Thyroid gland (tissue), 4 donors: ENCODE measurements at regions not wholly inside any gene's neighbourhood (a gene's known extent, or its start where the extent isn't known, plus 50 kb on each side); places are given as distances from the start of the nearest gene placed in this dataset.
"Not testable (repeated sequence)": the region's sequence is repeated elsewhere in the genome, so short reads cannot be mapped to it uniquely, and the experiment has no call there.

Experiments
- DNase-seq, 2 donors: peaks; one replicate each; pipeline ENCODE4 v3.0.0-alpha.2; 2019
- H3K27ac ChIP-seq, 3 donors: fragments of 200-600 bp; sonication (generic); 1 replicate in 2 of 3; 2 replicates in 1 of 3; pipeline ENCODE4 v1.5.1; 2016 to 2019; ENCODE audit warnings: mild to moderate bottlenecking in 1 of 3, moderate library complexity in 1 of 3
- H3K27me3 ChIP-seq: fragments of 200-600 bp; sonication (generic); one replicate; pipeline ENCODE4 v1.5.1; 2019
- H3K36me3 ChIP-seq, 2 donors: fragments of 200-600 bp; sonication (generic); one replicate each; pipeline ENCODE4 v1.5.1; 2016 to 2019
- H3K4me1 ChIP-seq, 2 donors: fragments of 200-600 bp; sonication (generic); one replicate each; pipeline ENCODE4 v1.5.1; 2017 to 2019
- H3K4me3 ChIP-seq, 3 donors: fragments of 200-600 bp; sonication (generic); replicated peaks in 1 of 3; 1 replicate in 2 of 3; 2 replicates in 1 of 3; pipeline ENCODE4 v1.5.1; 2016; ENCODE audit warnings: mild to moderate bottlenecking in 1 of 3
- H3K9me3 ChIP-seq: fragments of 200-600 bp; sonication (generic); one replicate; pipeline ENCODE4 v1.5.1; 2017
- POLR2A ChIP-seq, 2 donors: fragments of 450-650 bp; IDR thresholded peaks; one replicate each; pipeline ENCODE4 v1.6.1; 2017; ENCODE audit warnings: antibody characterized with exemption in 2 of 2, mild to moderate bottlenecking in 2 of 2, moderate library complexity in 1 of 2
- WGBS, 2 donors: methylation state at CpG; one replicate each; pipeline ENCODE4 v1.1.5; 2017; 5-methylcytosine and 5-hydroxymethylcytosine counted together
- intact Hi-C: fragments of 100-400 bp; cut with DNase I; formaldehyde crosslinking; loops from one replicate; pipeline ENCODE4 v1.15.1; 2023
- TF ChIP-seq, protein P1 (sequence below), 6 experiments: fragments of 200-600 bp in 3 of 6; fragments of 450-650 bp in 3 of 6; sonication (generic) in 3 of 6; IDR thresholded peaks; one replicate each; pipeline ENCODE4 v1.5.1; 2016 to 2019; ENCODE audit warnings: antibody characterized with exemption in 6 of 6, mild to moderate bottlenecking in 2 of 6, inconsistent platforms in 1 of 6, moderate library complexity in 1 of 6

- no peaks in the 10 kb centered on the region for H3K27me3 ChIP-seq
- no peaks in the 10 kb centered on the region for H3K4me1 ChIP-seq
- no peaks in the 10 kb centered on the region for H3K9me3 ChIP-seq
- no peak overlapping the region for H3K4me3 ChIP-seq
- TF ChIP-seq POLR2A (IDR thresholded peaks at IDR 0.05) = no peak
- TF ChIP-seq, protein P1, sequence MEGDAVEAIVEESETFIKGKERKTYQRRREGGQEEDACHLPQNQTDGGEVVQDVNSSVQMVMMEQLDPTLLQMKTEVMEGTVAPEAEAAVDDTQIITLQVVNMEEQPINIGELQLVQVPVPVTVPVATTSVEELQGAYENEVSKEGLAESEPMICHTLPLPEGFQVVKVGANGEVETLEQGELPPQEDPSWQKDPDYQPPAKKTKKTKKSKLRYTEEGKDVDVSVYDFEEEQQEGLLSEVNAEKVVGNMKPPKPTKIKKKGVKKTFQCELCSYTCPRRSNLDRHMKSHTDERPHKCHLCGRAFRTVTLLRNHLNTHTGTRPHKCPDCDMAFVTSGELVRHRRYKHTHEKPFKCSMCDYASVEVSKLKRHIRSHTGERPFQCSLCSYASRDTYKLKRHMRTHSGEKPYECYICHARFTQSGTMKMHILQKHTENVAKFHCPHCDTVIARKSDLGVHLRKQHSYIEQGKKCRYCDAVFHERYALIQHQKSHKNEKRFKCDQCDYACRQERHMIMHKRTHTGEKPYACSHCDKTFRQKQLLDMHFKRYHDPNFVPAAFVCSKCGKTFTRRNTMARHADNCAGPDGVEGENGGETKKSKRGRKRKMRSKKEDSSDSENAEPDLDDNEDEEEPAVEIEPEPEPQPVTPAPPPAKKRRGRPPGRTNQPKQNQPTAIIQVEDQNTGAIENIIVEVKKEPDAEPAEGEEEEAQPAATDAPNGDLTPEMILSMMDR (IDR thresholded peaks at IDR 0.05) = no peak
- no peaks in the 10 kb centered on the region for H3K36me3 ChIP-seq
- DNase-seq = no peak
- WGBS, 2 donors = 62 to 83% methylated on average over 2 of the region's 2 CpGs
- intact Hi-C loops = no loop called here
- H3K27ac ChIP-seq = no peak overlapping the region
Observed at GRCh38 chr3:82562896-82563295, 801.5 kb upstream of the GBE1 start.

DNA sequence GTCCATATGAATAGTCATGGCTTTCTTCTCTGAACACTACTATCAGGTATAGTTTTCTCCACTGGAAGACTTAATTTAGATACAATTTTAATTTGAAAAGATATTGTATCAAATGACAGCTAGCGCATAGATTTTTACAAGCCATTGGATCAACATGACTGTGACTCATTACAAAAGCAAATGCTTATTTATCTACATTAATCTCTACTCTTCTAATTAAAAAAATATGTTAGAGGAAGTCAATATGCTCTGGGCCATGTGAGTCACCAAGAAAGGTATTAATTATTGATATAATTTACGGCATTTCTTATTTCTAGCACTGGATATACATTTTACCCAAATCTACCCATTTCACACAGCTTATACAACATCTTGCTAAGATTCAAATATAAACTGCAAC, 800.3 kb upstream of the GBE1 start:
- TF ChIP-seq, protein P1 (IDR thresholded peaks at IDR 0.05) = no peak
- TF ChIP-seq POLR2A (IDR thresholded peaks at IDR 0.05) = no peak
- no peak overlapping the region for H3K27ac ChIP-seq
- no peak for DNase-seq
- no peaks in the 10 kb centered on the region for H3K27me3 ChIP-seq
- H3K36me3 ChIP-seq = no peaks in the 10 kb centered on the region
- no peaks in the 10 kb centered on the region for H3K4me1 ChIP-seq
- H3K9me3 ChIP-seq = no peaks in the 10 kb centered on the region
- intact Hi-C loops = no loop called here
- H3K4me3 ChIP-seq = no peak overlapping the region
- 93 to 96% methylated on average over 2 of the region's 2 CpGs for WGBS, 2 donors

DNA sequence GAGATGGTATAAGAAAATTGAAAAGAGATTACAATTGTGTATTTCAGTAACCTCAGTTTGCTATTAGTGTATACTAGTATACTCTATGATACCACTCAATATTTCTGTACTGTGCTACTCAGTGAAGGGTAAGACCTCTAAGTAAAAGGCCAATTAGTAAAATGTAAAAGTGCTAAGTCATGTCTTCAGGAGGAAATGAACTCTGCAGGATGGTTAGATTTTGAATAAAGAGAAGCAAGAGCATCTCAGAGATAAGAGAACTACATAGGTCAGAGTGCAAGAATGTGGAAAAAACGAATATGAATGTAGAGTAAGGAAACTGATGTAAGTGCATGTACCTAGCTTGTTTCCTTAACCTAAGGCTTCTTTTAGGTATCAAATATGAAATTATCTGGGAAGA, 796.6 kb upstream of the GBE1 start:
- WGBS, 2 donors = 47 to 60% methylated on average over 1 of the region's 1 CpG
- H3K27me3 ChIP-seq = no peaks in the 10 kb centered on the region
- intact Hi-C loops = no loop called here

GRCh38 chr3:82556113-82556512, 794.7 kb upstream of the GBE1 start:
- no peak for DNase-seq
- intact Hi-C loops = no loop called here
- Histone ChIP-seq H3K4me3 (no peak overlapping the region), H3K27ac (no peak overlapping the region), H3K4me1 (no peaks in the 10 kb centered on the region), H3K27me3 (no peaks in the 10 kb centered on the region), H3K36me3 (no peaks in the 10 kb centered on the region), H3K9me3 (no peaks in the 10 kb centered on the region)
- 14 to 28% methylated on average over 5 of the region's 5 CpGs for WGBS, 2 donors
- no peak for TF ChIP-seq POLR2A (IDR thresholded peaks at IDR 0.05)

More for the DNA sequence above, 796.6 kb upstream of the GBE1 start:
- DNase-seq = no peak
- no peaks in the 10 kb centered on the region for H3K36me3 ChIP-seq
- no peak for TF ChIP-seq POLR2A (IDR thresholded peaks at IDR 0.05)
- TF ChIP-seq, protein P1 (IDR thresholded peaks at IDR 0.05) = no peak
- no peaks in the 10 kb centered on the region for H3K4me1 ChIP-seq
- H3K9me3 ChIP-seq = no peaks in the 10 kb centered on the region
- H3K4me3 ChIP-seq = no peak overlapping the region
- H3K27ac ChIP-seq = no peak overlapping the region

DNA sequence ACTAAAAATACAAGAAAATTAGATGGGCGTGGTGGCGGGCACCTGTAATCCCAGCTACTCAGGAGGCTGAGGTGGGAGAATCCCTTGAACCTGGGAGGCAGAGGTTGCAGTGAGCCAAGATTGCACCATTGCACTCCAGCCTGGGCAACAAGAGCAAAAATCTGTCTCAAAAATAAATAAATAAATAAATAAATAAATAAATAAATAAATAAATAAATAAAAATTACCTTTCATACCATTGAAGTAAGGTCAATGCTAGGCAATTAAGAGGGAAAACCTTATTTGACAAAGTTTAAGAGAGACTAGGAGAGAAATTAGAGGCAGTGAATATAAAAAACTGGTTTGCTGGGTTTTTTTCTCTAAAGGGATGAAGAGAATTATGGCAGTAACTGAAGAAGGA, 781.1 kb upstream of the GBE1 start:
- H3K27me3 ChIP-seq, H3K4me3 ChIP-seq, H3K9me3 ChIP-seq, H3K27ac ChIP-seq, intact Hi-C loops, H3K4me1 ChIP-seq, DNase-seq, H3K36me3 ChIP-seq: not testable (repeated sequence)
- 96% methylated on average over 2 of the region's 2 CpGs for WGBS, 2 donors

- intact Hi-C loops = no loop called here
- H3K27ac ChIP-seq = no peak overlapping the region
- no peak overlapping the region for H3K4me3 ChIP-seq
- DNase-seq = no peak
- WGBS, 2 donors = 77 to 80% methylated on average over 1 of the region's 1 CpG
- H3K27me3 ChIP-seq = no peaks in the 10 kb centered on the region
- H3K9me3 ChIP-seq = no peaks in the 10 kb centered on the region
- no peak for TF ChIP-seq POLR2A (IDR thresholded peaks at IDR 0.05)
- TF ChIP-seq, protein P1 (IDR thresholded peaks at IDR 0.05) = no peak
- no peaks in the 10 kb centered on the region for H3K36me3 ChIP-seq
- no peaks in the 10 kb centered on the region for H3K4me1 ChIP-seq
Observed at GRCh38 chr3:82521657-82522056, 760.2 kb upstream of the GBE1 start.
